ENCODE measurements at regions not wholly inside any gene's neighbourhood (a gene's known extent, or its start where the extent isn't known, plus 50 kb on each side); places are given as distances from the start of the nearest gene placed in this dataset.

DNA sequence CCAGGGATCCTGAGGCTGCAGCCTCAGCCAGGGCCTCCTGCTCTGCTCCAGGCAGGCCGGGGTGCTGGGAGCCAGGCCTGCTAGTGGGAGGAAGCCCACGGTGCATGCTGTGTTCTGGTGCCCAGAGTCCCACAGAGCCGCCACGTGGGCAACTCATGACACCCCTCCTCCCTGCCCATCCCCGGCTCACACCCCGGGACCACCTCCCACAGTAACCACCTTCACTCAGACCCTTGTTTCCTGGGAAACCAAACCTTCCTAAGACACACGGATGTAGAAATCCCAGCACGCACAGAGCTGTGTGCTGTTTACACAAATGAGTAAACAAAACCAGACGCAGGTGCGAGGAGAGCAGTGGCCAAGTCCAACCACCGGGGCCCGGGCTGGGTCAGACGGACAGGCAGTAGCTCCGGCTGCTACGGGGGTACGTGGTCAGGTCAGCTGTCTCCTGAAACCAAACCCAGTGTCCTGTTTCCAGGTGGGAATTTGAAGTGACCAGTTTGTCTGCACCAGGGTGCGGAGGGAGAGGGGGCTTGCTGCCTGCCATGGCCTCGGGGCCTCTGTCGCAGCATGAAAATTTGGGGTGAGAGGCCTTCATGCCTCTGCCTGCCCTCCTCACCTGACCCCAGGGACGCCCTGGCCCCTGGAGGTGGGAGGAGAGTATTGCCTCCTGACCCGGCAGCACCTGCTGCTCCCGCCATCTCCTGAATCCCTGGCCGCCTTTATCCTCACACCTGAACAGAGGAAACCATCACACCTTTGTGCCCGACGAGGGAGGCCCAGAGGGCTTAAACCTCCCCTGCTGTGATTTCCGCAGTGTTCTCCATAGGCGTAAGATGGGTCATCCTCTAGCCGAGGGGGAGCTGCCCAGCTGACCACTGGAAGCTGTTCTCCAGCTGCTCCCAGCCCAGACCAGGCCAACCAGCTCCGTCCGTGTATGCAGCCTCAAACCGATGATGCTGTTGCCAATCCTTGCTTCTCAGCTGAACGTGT, 52.0 kb upstream of the SMOC2 start:
- no peak overlapping the region for H3K27ac Mint-ChIP-seq (ENCODE audit: unreplicated experiment)
- DNase-seq, result peak; percentile 12
- no TSS peak for BruUV-seq (replicated peaks)

DNA sequence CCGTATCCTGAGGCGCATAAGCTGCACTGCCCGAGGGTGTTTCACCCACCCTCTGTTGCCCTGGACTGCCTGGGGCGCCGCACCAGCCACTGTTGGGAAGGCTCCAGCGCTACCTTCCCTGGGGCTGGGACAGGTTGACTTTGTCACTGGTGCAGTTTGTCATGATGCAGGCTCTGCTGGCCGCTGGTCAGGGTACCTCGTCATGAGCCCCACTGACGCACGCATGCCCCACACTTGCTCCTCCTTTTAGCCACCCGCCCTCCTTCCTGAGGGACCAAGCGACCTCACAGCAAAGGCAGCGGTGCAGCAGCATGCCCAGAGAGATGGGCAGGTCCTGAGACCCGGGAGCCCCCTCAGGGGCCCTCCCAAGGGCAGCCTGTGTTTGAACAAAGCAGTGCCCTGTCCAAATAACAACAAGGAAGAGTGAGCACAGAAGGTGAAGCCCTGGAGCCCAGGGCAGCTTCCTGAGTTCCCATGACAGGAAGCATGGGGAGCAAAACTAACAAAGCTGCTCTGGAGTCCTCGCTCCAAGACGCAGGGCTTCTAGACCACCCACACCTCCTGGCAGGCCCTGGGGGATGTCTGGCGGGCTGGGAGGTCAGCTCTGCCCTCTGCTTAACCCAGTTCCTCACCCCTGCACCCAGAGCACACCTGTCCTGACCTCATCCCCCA, 50.1 kb upstream of the SMOC2 start:
- no peak overlapping the region for H3K27ac Mint-ChIP-seq (ENCODE audit: unreplicated experiment)
- CTCF ChIA-PET, result no interaction called here
- peak; percentile 35 for DNase-seq
- peak overlapping the region; percentile 10 for H3K4me3 Mint-ChIP-seq (ENCODE audit: low read depth, unreplicated experiment)
- TF ChIP-seq, protein P1, sequence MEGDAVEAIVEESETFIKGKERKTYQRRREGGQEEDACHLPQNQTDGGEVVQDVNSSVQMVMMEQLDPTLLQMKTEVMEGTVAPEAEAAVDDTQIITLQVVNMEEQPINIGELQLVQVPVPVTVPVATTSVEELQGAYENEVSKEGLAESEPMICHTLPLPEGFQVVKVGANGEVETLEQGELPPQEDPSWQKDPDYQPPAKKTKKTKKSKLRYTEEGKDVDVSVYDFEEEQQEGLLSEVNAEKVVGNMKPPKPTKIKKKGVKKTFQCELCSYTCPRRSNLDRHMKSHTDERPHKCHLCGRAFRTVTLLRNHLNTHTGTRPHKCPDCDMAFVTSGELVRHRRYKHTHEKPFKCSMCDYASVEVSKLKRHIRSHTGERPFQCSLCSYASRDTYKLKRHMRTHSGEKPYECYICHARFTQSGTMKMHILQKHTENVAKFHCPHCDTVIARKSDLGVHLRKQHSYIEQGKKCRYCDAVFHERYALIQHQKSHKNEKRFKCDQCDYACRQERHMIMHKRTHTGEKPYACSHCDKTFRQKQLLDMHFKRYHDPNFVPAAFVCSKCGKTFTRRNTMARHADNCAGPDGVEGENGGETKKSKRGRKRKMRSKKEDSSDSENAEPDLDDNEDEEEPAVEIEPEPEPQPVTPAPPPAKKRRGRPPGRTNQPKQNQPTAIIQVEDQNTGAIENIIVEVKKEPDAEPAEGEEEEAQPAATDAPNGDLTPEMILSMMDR (IDR thresholded peaks at IDR 0.05; ENCODE audit: unreplicated experiment), result no peak
- no peaks in the 10 kb centered on the region for H3K36me3 Mint-ChIP-seq (ENCODE audit: insufficient read depth, unreplicated experiment)
- no TSS peak for BruUV-seq (replicated peaks)
- no peaks in the 10 kb centered on the region for H3K9me3 Mint-ChIP-seq (ENCODE audit: low read depth, unreplicated experiment)
- H3K4me1 Mint-ChIP-seq (ENCODE audit: low read depth, unreplicated experiment), result peaks cover 15% of the 10 kb centered on the region
- intact Hi-C loops (cut with micrococcal nuclease; ENCODE audit: unreplicated experiment), result no loop called here
- H3K27me3 Mint-ChIP-seq (ENCODE audit: unreplicated experiment), result no peaks in the 10 kb centered on the region

More for the DNA sequence above, 52.0 kb upstream of the SMOC2 start:
- Mint-ChIP-seq H3K9me3 (ENCODE audit: low read depth, unreplicated experiment) (no peaks in the 10 kb centered on the region), H3K36me3 (ENCODE audit: insufficient read depth, unreplicated experiment) (no peaks in the 10 kb centered on the region), H3K4me1 (ENCODE audit: low read depth, unreplicated experiment) (peaks cover 15% of the 10 kb centered on the region), H3K4me3 (ENCODE audit: low read depth, unreplicated experiment) (no peak overlapping the region), H3K27me3 (ENCODE audit: unreplicated experiment) (no peaks in the 10 kb centered on the region)
- intact Hi-C loops (cut with micrococcal nuclease; ENCODE audit: unreplicated experiment), result no loop called here
- CTCF ChIA-PET, result no interaction called here
- TF ChIP-seq, protein P1 (IDR thresholded peaks at IDR 0.05; ENCODE audit: unreplicated experiment), result no peak
